Osteoblast (primary cell): ENCODE measurements at regions not wholly inside any gene's neighbourhood (a gene's known extent, or its start where the extent isn't known, plus 50 kb on each side); places are given as distances from the start of the nearest gene placed in this dataset.

Source experiments
- DNase-seq: peaks from one replicate; pipeline ENCODE4 v3.0.0; 2011; ENCODE audit warnings: low spot score, mixed read lengths; ENCODE audit not compliant: insufficient read length; ENCODE audit errors: missing footprints
- H2AFZ ChIP-seq: 2 replicates; pipeline ENCODE4 v1.6.0; 2011; ENCODE audit warnings: mild to moderate bottlenecking, low read length
- H3K27ac ChIP-seq: 2 replicates; pipeline ENCODE4 v1.5.1; 2011; ENCODE audit warnings: mild to moderate bottlenecking, low read depth, low read length, moderate library complexity
- H3K27me3 ChIP-seq: 2 replicates; pipeline ENCODE4 v1.6.0; 2012; ENCODE audit warnings: mild to moderate bottlenecking, control low read depth, inconsistent platforms, low read length, moderate library complexity; ENCODE audit not compliant: insufficient read depth
- H3K36me3 ChIP-seq: 2 replicates; pipeline ENCODE4 v1.5.1; 2011; ENCODE audit warnings: mild to moderate bottlenecking, low read length, control low read depth, moderate library complexity; ENCODE audit not compliant: insufficient read depth
- H3K4me1 ChIP-seq: 2 replicates; pipeline ENCODE4 v1.5.1; 2011; ENCODE audit warnings: mild to moderate bottlenecking, low read length, control low read depth, moderate library complexity; ENCODE audit not compliant: insufficient read depth
- H3K4me2 ChIP-seq: 2 replicates; pipeline ENCODE4 v1.6.0; 2011; ENCODE audit warnings: mild to moderate bottlenecking, low read length; ENCODE audit not compliant: insufficient read depth
- H3K4me3 ChIP-seq: fragments of 200-600 bp; sonication (generic); 3 replicates; pipeline ENCODE4 v1.5.1; 2012; ENCODE audit warnings: mild to moderate bottlenecking, low read length, inconsistent platforms; ENCODE audit not compliant: insufficient read depth
- H3K79me2 ChIP-seq: 2 replicates; pipeline ENCODE4 v1.6.0; 2012; ENCODE audit warnings: mild to moderate bottlenecking, low read length, control low read depth, inconsistent platforms; ENCODE audit not compliant: insufficient read depth
- H3K9me3 ChIP-seq: 2 replicates; pipeline ENCODE4 v1.5.1; 2011; ENCODE audit warnings: low read depth, low read length, control low read depth
- H4K20me1 ChIP-seq: 2 replicates; pipeline ENCODE4 v1.6.0; 2012; ENCODE audit warnings: mild to moderate bottlenecking, low read length, control low read depth; ENCODE audit not compliant: insufficient read depth
- TF ChIP-seq, protein P1 (sequence below): IDR thresholded peaks from 2 replicates; pipeline ENCODE4 v1.5.1; 2011; ENCODE audit warnings: mild to moderate bottlenecking, low read depth, low read length, moderate library complexity; ENCODE audit errors: extremely low read depth

DNA sequence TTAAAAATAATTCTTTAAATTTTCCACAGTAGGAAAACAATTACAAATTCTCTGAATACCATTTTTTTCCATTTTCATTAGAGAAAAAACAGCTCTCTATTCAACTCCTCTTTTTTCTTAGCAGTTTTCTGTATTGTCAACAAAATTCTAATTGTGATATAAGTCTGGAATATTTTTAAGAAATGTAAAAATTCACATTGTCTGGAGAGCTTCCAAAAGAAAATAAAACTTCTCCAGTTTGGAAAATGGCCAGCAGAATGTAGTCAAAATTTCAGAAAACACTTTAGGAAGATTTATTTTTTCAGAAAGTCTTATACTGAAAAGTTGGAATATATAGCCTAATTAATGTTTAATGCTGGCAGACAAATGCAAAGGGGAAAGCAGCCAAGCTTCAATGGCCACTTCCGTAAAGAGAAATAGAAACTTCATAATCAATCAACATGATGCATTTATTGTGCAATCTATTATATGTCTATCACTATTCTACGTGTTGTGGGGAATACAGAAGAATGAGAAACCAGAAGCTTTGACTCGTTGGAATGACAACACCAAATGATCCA lies 733.2 kb upstream of the PKDCC start:
- Histone ChIP-seq H3K27ac (no peak overlapping the region), H3K4me2 (no peak overlapping the region), H3K4me3 (no peak overlapping the region), H3K36me3 (no peaks in the 10 kb centered on the region), H3K27me3 (no peaks in the 10 kb centered on the region), H2AFZ (no peak overlapping the region), H3K9me3 (no peaks in the 10 kb centered on the region), H3K79me2 (no peaks in the 10 kb centered on the region), H3K4me1 (no peaks in the 10 kb centered on the region), H4K20me1 (no peaks in the 10 kb centered on the region)
- DNase-seq, result peak; percentile 23
- TF ChIP-seq, protein P1, sequence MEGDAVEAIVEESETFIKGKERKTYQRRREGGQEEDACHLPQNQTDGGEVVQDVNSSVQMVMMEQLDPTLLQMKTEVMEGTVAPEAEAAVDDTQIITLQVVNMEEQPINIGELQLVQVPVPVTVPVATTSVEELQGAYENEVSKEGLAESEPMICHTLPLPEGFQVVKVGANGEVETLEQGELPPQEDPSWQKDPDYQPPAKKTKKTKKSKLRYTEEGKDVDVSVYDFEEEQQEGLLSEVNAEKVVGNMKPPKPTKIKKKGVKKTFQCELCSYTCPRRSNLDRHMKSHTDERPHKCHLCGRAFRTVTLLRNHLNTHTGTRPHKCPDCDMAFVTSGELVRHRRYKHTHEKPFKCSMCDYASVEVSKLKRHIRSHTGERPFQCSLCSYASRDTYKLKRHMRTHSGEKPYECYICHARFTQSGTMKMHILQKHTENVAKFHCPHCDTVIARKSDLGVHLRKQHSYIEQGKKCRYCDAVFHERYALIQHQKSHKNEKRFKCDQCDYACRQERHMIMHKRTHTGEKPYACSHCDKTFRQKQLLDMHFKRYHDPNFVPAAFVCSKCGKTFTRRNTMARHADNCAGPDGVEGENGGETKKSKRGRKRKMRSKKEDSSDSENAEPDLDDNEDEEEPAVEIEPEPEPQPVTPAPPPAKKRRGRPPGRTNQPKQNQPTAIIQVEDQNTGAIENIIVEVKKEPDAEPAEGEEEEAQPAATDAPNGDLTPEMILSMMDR, result no peak

DNA sequence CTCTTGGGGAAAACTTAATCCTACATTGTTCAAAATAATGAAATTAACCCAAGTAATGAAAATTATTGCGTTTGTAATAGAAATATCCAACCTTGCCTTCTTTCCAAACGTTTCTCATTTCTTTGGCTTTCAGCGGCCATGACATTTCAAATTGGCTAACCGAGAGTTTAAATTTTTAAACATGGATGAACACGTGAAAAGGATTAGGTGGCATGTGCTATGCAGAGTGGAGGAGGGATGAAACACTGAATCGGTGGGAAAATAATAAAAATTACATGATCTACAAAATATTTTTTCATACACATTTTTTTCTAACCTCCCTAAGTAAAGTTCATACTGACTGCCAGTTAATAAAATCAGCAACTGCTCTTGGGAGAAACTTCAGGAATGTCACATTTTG lies 728.4 kb upstream of the PKDCC start:
- H3K36me3 ChIP-seq, result no peaks in the 10 kb centered on the region
- DNase-seq, result no peak
- no peaks in the 10 kb centered on the region for H3K4me1 ChIP-seq
- no peaks in the 10 kb centered on the region for H3K9me3 ChIP-seq
- H2AFZ ChIP-seq, result no peak overlapping the region
- no peak overlapping the region for H3K4me2 ChIP-seq
- no peaks in the 10 kb centered on the region for H3K27me3 ChIP-seq
- no peak overlapping the region for H3K4me3 ChIP-seq
- H3K27ac ChIP-seq, result no peak overlapping the region
- H3K79me2 ChIP-seq, result no peaks in the 10 kb centered on the region
- TF ChIP-seq, protein P1, result no peak
- H4K20me1 ChIP-seq, result no peaks in the 10 kb centered on the region

DNA sequence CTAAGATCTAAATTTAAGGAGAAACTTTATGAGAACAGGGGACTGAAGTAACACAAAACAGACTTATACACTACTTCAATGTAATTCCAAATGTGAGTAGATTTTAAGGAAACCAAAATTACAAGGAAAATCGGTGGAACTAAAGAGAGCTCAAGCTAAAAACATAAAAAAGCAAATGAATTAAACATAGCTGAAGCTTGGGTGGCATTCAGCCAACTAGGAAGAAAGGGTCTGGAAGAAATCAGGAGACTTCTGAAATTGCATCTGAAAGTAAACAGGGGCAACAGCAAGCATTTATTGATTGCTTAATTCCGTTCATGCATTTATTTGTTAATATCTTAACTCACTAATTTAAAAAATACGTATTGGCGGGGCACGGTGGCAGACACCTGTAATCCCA lies 727.3 kb upstream of the PKDCC start:
- Histone ChIP-seq H3K79me2 (no peaks in the 10 kb centered on the region), H3K27ac (no peak overlapping the region), H3K36me3 (no peaks in the 10 kb centered on the region), H3K4me1 (no peaks in the 10 kb centered on the region), H3K4me3 (no peak overlapping the region), H2AFZ (no peak overlapping the region), H3K9me3 (no peaks in the 10 kb centered on the region), H3K27me3 (no peaks in the 10 kb centered on the region), H4K20me1 (no peaks in the 10 kb centered on the region), H3K4me2 (no peak overlapping the region)
- TF ChIP-seq, protein P1, result no peak
- DNase-seq, result no peak

DNA sequence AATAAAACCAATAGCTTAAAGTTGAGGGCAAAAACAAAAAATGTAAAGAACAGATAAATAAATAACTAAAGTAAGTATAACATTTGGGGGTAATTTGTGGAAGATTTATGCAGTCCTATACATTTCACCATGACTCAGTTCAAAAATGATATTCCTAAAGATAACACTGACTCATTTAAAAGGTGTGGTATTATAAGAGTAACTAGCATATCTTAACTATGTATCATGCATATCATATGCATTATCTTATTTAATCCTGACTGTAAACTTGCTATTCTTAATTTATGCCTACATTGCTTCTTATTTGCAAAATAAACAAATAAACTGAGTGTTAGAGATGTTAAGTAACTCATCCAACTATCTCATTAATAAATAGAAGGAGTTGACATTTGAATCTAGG lies 726.5 kb upstream of the PKDCC start:
- TF ChIP-seq, protein P1, result no peak
- Histone ChIP-seq H3K79me2 (no peaks in the 10 kb centered on the region), H3K4me2 (no peak overlapping the region), H3K4me1 (no peaks in the 10 kb centered on the region), H3K27ac (no peak overlapping the region), H3K4me3 (no peak overlapping the region), H3K9me3 (no peaks in the 10 kb centered on the region), H2AFZ (no peak overlapping the region), H4K20me1 (no peaks in the 10 kb centered on the region), H3K36me3 (no peaks in the 10 kb centered on the region), H3K27me3 (no peaks in the 10 kb centered on the region)
- no peak for DNase-seq
